Vagina (tissue), 2 donors: ENCODE measurements at regions not wholly inside any gene's neighbourhood (a gene's known extent, or its start where the extent isn't known, plus 50 kb on each side); places are given as distances from the start of the nearest gene placed in this dataset.

ENCODE experiments used
- DNase-seq, 2 donors: peaks; one replicate each; pipeline ENCODE4 v3.0.0-alpha.2; 2017; ENCODE audit errors: extremely low spot score in 2 of 2
- H3K27ac ChIP-seq: fragments of 200-600 bp; sonication (generic); one replicate; pipeline ENCODE4 v1.5.1; 2019
- H3K27me3 ChIP-seq: fragments of 200-600 bp; sonication (generic); one replicate; pipeline ENCODE4 v1.5.1; 2019
- H3K36me3 ChIP-seq, 2 donors: fragments of 200-600 bp; sonication (generic); one replicate each; pipeline ENCODE4 v1.5.1; 2017 to 2019
- H3K4me1 ChIP-seq: fragments of 200-600 bp; sonication (generic); one replicate; pipeline ENCODE4 v1.5.1; 2019
- H3K4me3 ChIP-seq, 2 donors: fragments of 200-600 bp; sonication (generic); 1 replicate in 1 of 2; 2 replicates in 1 of 2; pipeline ENCODE4 v1.5.1; 2016 to 2019
- H3K9me3 ChIP-seq: fragments of 200-600 bp; sonication (generic); one replicate; pipeline ENCODE4 v1.5.1; 2019
- CTCF ChIP-seq, 3 experiments: fragments of 450-650 bp in 2 of 3; fragments of 200-600 bp in 1 of 3; sonication (generic) in 1 of 3; IDR thresholded peaks; one replicate each; pipeline ENCODE4 v1.5.1; 2017 to 2019; ENCODE audit warnings: antibody characterized with exemption in 3 of 3, mild to moderate bottlenecking in 2 of 3, moderate library complexity in 2 of 3
- POLR2A ChIP-seq, 2 donors: fragments of 450-650 bp; IDR thresholded peaks; one replicate each; pipeline ENCODE4 v1.6.1; 2017; ENCODE audit warnings: antibody characterized with exemption in 2 of 2, mild to moderate bottlenecking in 2 of 2, moderate library complexity in 2 of 2
- POLR2AphosphoS5 ChIP-seq, 2 donors: sonication (generic); formaldehyde crosslinking; IDR thresholded peaks; one replicate each; pipeline ENCODE4 v1.9.0; 2017; ENCODE audit warnings: antibody characterized with exemption in 2 of 2, mild to moderate bottlenecking in 2 of 2, low read depth in 1 of 2; ENCODE audit not compliant: insufficient read depth in 1 of 2
- intact Hi-C: fragments of 100-400 bp; cut with DNase I; formaldehyde crosslinking; loops from one replicate; pipeline ENCODE4 v1.15.1; 2023

- intact Hi-C loops = no loop called here
- DNase-seq = no peak
- Histone ChIP-seq H3K27ac (no peak overlapping the region), H3K4me1 (no peaks in the 10 kb centered on the region), H3K36me3 (no peaks in the 10 kb centered on the region), H3K9me3 (no peaks in the 10 kb centered on the region), H3K4me3 (no peak overlapping the region), H3K27me3 (no peaks in the 10 kb centered on the region)
- TF ChIP-seq CTCF (IDR thresholded peaks at IDR 0.05) (no peak), POLR2A (IDR thresholded peaks at IDR 0.05) (no peak), POLR2AphosphoS5 (IDR thresholded peaks at IDR 0.05; ENCODE audit: insufficient read depth in 1 of 2, low read depth in 1 of 2) (no peak)
Measured at GRCh38 chr3:153892126-153892525, 229.1 kb upstream of the ARHGEF26 start.

- intact Hi-C loops = no loop called here
- H3K4me1 ChIP-seq = no peaks in the 10 kb centered on the region
- no peak for DNase-seq
Measured at GRCh38 chr3:153894857-153895256, 226.3 kb upstream of the ARHGEF26 start.

GRCh38 chr3:153896197-153896596, 225.0 kb upstream of the ARHGEF26 start:
- Histone ChIP-seq H3K36me3 (no peaks in the 10 kb centered on the region), H3K9me3 (no peaks in the 10 kb centered on the region), H3K27me3 (no peaks in the 10 kb centered on the region), H3K27ac (no peak overlapping the region), H3K4me1 (no peaks in the 10 kb centered on the region), H3K4me3 (no peak overlapping the region)
- intact Hi-C loops = no loop called here
- no peak for DNase-seq
- TF ChIP-seq POLR2AphosphoS5 (IDR thresholded peaks at IDR 0.05; ENCODE audit: insufficient read depth in 1 of 2, low read depth in 1 of 2) (no peak), CTCF (IDR thresholded peaks at IDR 0.05) (no peak), POLR2A (IDR thresholded peaks at IDR 0.05) (no peak)

More at GRCh38 chr3:153894857-153895256, 226.3 kb upstream of the ARHGEF26 start:
- no peaks in the 10 kb centered on the region for H3K9me3 ChIP-seq
- H3K4me3 ChIP-seq = no peak overlapping the region
- H3K27ac ChIP-seq = no peak overlapping the region
- no peaks in the 10 kb centered on the region for H3K27me3 ChIP-seq
- no peaks in the 10 kb centered on the region for H3K36me3 ChIP-seq
- TF ChIP-seq POLR2AphosphoS5 (IDR thresholded peaks at IDR 0.05; ENCODE audit: insufficient read depth in 1 of 2, low read depth in 1 of 2) (no peak), POLR2A (IDR thresholded peaks at IDR 0.05) (no peak), CTCF (IDR thresholded peaks at IDR 0.05) (no peak)

GRCh38 chr3:153897025-153897723, 224.0 kb upstream of the ARHGEF26 start:
- DNase-seq = no peak
- Histone ChIP-seq H3K4me1 (no peaks in the 10 kb centered on the region), H3K27me3 (no peaks in the 10 kb centered on the region), H3K9me3 (no peaks in the 10 kb centered on the region), H3K27ac (no peak overlapping the region), H3K4me3 (no peak overlapping the region), H3K36me3 (no peaks in the 10 kb centered on the region)
- TF ChIP-seq CTCF (IDR thresholded peaks at IDR 0.05) (no peak), POLR2AphosphoS5 (IDR thresholded peaks at IDR 0.05; ENCODE audit: insufficient read depth in 1 of 2, low read depth in 1 of 2) (no peak), POLR2A (IDR thresholded peaks at IDR 0.05) (no peak)
- intact Hi-C loops = no loop called here

GRCh38 chr3:153897842-153898241, 223.3 kb upstream of the ARHGEF26 start:
- no peak for DNase-seq
- no peaks in the 10 kb centered on the region for H3K27me3 ChIP-seq
- H3K9me3 ChIP-seq = no peaks in the 10 kb centered on the region
- no peaks in the 10 kb centered on the region for H3K36me3 ChIP-seq
- no peaks in the 10 kb centered on the region for H3K4me1 ChIP-seq
- H3K27ac ChIP-seq = no peak overlapping the region
- no peak for TF ChIP-seq CTCF (IDR thresholded peaks at IDR 0.05)
- no peak for TF ChIP-seq POLR2AphosphoS5 (IDR thresholded peaks at IDR 0.05; ENCODE audit: insufficient read depth in 1 of 2, low read depth in 1 of 2)
- no peak for TF ChIP-seq POLR2A (IDR thresholded peaks at IDR 0.05)
- no peak overlapping the region for H3K4me3 ChIP-seq
- intact Hi-C loops = no loop called here
